H1 (cell line): ENCODE measurements at regions not wholly inside any gene's neighbourhood (a gene's known extent, or its start where the extent isn't known, plus 50 kb on each side); places are given as distances from the start of the nearest gene placed in this dataset.

Source experiments
- ATF2 ChIP-seq: IDR thresholded peaks from 2 replicates; pipeline ENCODE4 v1.6.1; 2012; ENCODE audit warnings: low read length, inconsistent platforms
- CTCF ChIP-seq, 3 experiments: IDR thresholded peaks; 1 replicate in 2 of 3; 2 replicates in 1 of 3; pipeline versions ENCODE4 v1.5.1 to v1.6.1; 2011; ENCODE audit warnings: low read length in 3 of 3, mild to moderate bottlenecking in 3 of 3, inconsistent platforms in 2 of 3, low read depth in 1 of 3, moderate library complexity in 1 of 3; ENCODE audit not compliant: insufficient read depth in 1 of 3; ENCODE audit errors: control extremely low read depth in 1 of 3
- HDAC6 ChIP-seq: IDR thresholded peaks from one replicate; pipeline ENCODE4 v1.7.1; 2012; ENCODE audit warnings: low read depth, mild to moderate bottlenecking, inconsistent platforms, low read length, moderate library complexity
- ZNF274 ChIP-seq: IDR thresholded peaks from 2 replicates; pipeline ENCODE4 v1.7.0; 2012; ENCODE audit warnings: low read length, borderline replicate concordance; ENCODE audit errors: extremely low read depth

GRCh38 chr1:229035054-229035747 lies 235.7 kb upstream of the RAB4A start:
- TF ChIP-seq ATF2, result no peak
- TF ChIP-seq HDAC6, result no peak
- TF ChIP-seq CTCF (IDR thresholded peaks at IDR 0.05; ENCODE audit: control extremely low read depth in 1 of 3, insufficient read depth in 1 of 3, low read depth in 1 of 3, low read length in 3 of 3), result no peak
- TF ChIP-seq ZNF274, result no peak
